Fibroblast of villous mesenchyme (primary cell): ENCODE measurements at regions not wholly inside any gene's neighbourhood (a gene's known extent, or its start where the extent isn't known, plus 50 kb on each side); places are given as distances from the start of the nearest gene placed in this dataset.

Experiments
- DNase-seq: peaks from one replicate; pipeline ENCODE4 v3.0.0-alpha.2; 2010; ENCODE audit warnings: low read depth
- H3K4me3 ChIP-seq: 2 replicates; pipeline ENCODE4 v1.5.1; 2011; ENCODE audit warnings: low read depth, mild to moderate bottlenecking, low read length
- TF ChIP-seq, protein P1 (sequence below): IDR thresholded peaks from 2 replicates; pipeline ENCODE4 v1.5.1; 2012; ENCODE audit warnings: low read depth, mild to moderate bottlenecking, low read length; ENCODE audit not compliant: insufficient read depth

GRCh38 chr2:156883804-156884203 lies 373.7 kb upstream of the GALNT5 start:
- DNase-seq = no peak
- TF ChIP-seq, protein P1, sequence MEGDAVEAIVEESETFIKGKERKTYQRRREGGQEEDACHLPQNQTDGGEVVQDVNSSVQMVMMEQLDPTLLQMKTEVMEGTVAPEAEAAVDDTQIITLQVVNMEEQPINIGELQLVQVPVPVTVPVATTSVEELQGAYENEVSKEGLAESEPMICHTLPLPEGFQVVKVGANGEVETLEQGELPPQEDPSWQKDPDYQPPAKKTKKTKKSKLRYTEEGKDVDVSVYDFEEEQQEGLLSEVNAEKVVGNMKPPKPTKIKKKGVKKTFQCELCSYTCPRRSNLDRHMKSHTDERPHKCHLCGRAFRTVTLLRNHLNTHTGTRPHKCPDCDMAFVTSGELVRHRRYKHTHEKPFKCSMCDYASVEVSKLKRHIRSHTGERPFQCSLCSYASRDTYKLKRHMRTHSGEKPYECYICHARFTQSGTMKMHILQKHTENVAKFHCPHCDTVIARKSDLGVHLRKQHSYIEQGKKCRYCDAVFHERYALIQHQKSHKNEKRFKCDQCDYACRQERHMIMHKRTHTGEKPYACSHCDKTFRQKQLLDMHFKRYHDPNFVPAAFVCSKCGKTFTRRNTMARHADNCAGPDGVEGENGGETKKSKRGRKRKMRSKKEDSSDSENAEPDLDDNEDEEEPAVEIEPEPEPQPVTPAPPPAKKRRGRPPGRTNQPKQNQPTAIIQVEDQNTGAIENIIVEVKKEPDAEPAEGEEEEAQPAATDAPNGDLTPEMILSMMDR = no peak
- H3K4me3 ChIP-seq = no peak overlapping the region

DNA sequence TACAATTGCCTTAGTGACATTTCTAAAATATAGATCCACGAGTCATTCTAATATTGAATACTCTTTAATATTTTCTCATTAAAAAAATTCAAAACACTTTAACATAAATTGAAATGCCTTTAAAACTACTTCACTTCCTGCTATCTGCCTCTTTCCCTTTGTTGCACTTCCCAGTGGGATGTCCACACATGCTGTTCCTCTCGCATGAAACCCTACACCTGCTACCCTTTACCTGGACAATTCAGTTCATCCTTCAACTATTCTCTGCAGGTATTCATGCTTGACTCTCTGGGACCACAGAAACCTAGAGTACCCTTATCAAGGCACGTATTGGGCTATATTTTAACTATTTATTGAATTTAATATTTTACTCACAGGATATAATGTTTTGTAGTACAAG lies 373.3 kb upstream of the GALNT5 start:
- TF ChIP-seq, protein P1 = no peak
- DNase-seq = no peak
- H3K4me3 ChIP-seq = no peak overlapping the region

GRCh38 chr2:156890529-156891148 lies 366.9 kb upstream of the GALNT5 start:
- TF ChIP-seq, protein P1 = no peak
- H3K4me3 ChIP-seq = no peak overlapping the region
- DNase-seq = no peak

DNA sequence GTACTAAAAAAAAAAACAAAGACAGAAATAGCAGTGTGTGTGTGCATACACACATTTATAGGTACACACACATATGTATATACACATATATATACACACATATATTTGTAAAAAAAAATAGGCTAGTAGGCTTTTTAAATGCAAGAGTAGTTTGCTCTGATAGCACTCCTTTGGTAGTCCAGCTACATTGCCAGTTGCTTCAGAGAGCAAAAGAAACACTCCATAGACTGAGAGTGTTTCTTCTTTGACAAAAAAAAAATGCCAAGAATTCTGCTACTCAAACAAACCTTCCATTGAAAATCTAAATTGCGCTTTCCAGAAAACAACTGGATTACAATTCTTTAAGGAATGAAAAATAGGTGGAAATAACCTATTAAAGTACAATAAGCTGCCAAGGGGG lies 365.9 kb upstream of the GALNT5 start:
- H3K4me3 ChIP-seq = no peak overlapping the region
- DNase-seq = no peak
- TF ChIP-seq, protein P1 = no peak

DNA sequence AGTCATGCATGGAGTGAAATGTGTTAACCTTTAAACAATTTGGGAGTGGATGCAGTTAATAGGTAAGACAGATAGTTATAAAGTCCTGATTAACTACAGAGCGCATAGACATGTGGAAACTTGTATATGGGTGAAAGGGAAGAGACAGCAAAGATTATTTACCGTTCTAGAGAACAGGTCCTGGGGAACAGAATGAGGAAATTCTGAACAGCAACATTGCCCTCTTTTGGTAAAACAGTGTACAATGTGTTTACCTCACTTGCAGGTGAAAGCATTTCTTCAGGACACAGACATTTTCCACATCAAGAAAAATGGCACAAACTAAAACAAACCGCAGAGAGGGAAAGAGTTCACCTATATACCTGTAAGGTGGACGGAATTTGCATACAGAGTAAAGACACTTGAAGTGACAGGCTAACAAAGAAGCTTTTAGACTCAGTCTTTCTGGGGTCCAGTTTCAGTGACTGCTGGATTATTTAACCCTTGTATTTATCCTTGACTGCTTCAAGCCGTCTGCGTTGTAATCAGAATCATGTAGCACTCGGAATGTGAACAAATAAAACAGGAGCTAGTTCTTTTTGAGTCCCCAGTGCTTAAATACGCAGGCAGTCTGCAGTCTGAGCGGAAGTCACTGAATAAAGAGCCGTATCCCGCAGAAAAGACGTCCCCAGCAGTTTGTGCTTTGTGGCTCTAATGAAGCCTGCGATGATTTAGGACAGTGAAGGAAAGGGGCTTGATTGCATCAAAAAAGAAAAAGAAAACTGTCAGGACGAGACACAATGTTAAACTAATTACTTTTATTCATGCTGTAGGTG lies 364.8 kb upstream of the GALNT5 start:
- peak overlapping the region; percentile 24 for H3K4me3 ChIP-seq
- DNase-seq = peak; percentile 24
- TF ChIP-seq, protein P1 = peak; percentile 29

- DNase-seq = no peak
- TF ChIP-seq, protein P1 = no peak
- no peak overlapping the region for H3K4me3 ChIP-seq
Observed at GRCh38 chr2:156896294-156896693, 361.2 kb upstream of the GALNT5 start.
